Adrenal gland (tissue), 9 donors: ENCODE measurements at regions not wholly inside any gene's neighbourhood (a gene's known extent, or its start where the extent isn't known, plus 50 kb on each side); places are given as distances from the start of the nearest gene placed in this dataset.
A peak's percentile ranks its signal among the peaks of the same experiment; 100 is the strongest.
"Not testable (repeated sequence)": the region's sequence is repeated elsewhere in the genome, so short reads cannot be mapped to it uniquely, and the experiment has no call there.

Experiments used
- DNase-seq, 7 donors: peaks; one replicate each; pipeline ENCODE4 v3.0.0-alpha.2; 2019 to 2020
- H3K27ac ChIP-seq, 5 donors: fragments of 200-600 bp; sonication (generic) in 4 of 5; 1 replicate in 3 of 5; 2 replicates in 2 of 5; pipeline versions ENCODE4 v1.5.1 to v1.8.0; 2016 to 2020; ENCODE audit warnings: mild to moderate bottlenecking in 1 of 5
- H3K27me3 ChIP-seq: fragments of 200-600 bp; 2 replicates; pipeline ENCODE4 v1.8.0; 2021
- H3K36me3 ChIP-seq, 2 donors: fragments of 200-600 bp; replicated peaks in 1 of 2; 1 replicate in 1 of 2; 2 replicates in 1 of 2; pipeline versions ENCODE4 v1.5.1 to v1.8.0; 2018 to 2022
- H3K4me1 ChIP-seq, 2 donors: fragments of 200-600 bp; replicated peaks in 1 of 2; 1 replicate in 1 of 2; 2 replicates in 1 of 2; pipeline versions ENCODE4 v1.5.1 to v1.8.0; 2018 to 2021
- H3K4me3 ChIP-seq, 4 donors: fragments of 200-600 bp; sonication (generic) in 3 of 4; one replicate each; pipeline ENCODE4 v1.5.1; 2016 to 2018
- H3K9me3 ChIP-seq, 3 donors: fragments of 200-600 bp; sonication (generic) in 1 of 3; replicated peaks in 1 of 3; 1 replicate in 2 of 3; 2 replicates in 1 of 3; pipeline versions ENCODE4 v1.5.1 to v1.8.0; 2016 to 2021
- CTCF ChIP-seq, 6 experiments: fragments of 450-650 bp in 4 of 6; fragments of 200-600 bp in 2 of 6; sonication (generic) in 1 of 6; IDR thresholded peaks; 1 replicate in 5 of 6; 2 replicates in 1 of 6; pipeline versions ENCODE4 v1.5.1 to v1.8.0; 2016 to 2021; ENCODE audit warnings: antibody characterized with exemption in 6 of 6, mild to moderate bottlenecking in 2 of 6, moderate library complexity in 1 of 6
- POLR2A ChIP-seq, 2 donors: fragments of 450-650 bp; IDR thresholded peaks; one replicate each; pipeline ENCODE4 v1.6.1; 2017; ENCODE audit warnings: antibody characterized with exemption in 2 of 2, mild to moderate bottlenecking in 2 of 2, moderate library complexity in 1 of 2
- WGBS, 4 donors: extraction: QIAGEN DNeasy Blood & Tissue Kit in 2 of 4; methylation state at CpG; one replicate each; pipeline versions ENCODE4 v1.1.5 to v1.1.7; 2013 to 2017; 5-methylcytosine and 5-hydroxymethylcytosine counted together
- intact Hi-C, 2 donors: fragments of 100-400 bp; cut with DNase I; formaldehyde crosslinking; loops; one replicate each; pipeline versions ENCODE4 v1.14.1 to v1.15.0; 2022 to 2023
- donor health status: healthy with polysubstance abuse.
- donor health status: Bipolar disorder and iron deficiency.
- donor health status: DM: yes; HTN: yes; CAD: no.
- donor health status: DM: no; HTN: no; CAD: no.
- donor health status: DM: no; HTN: no; CAD: no.

GRCh38 chr22:23380911-23381310 is 199.2 kb downstream of the IGLL1 start:
- Histone ChIP-seq H3K4me3 (no peak overlapping the region), H3K27ac (no peak overlapping the region), H3K9me3 (no peaks in the 10 kb centered on the region), H3K4me1 (no peaks in the 10 kb centered on the region), H3K36me3 (no peaks in the 10 kb centered on the region), H3K27me3 (no peaks in the 10 kb centered on the region)
- TF ChIP-seq CTCF (IDR thresholded peaks at IDR 0.05) (no peak), POLR2A (IDR thresholded peaks at IDR 0.05) (no peak)
- intact Hi-C loops = no loop called here
- DNase-seq = no peak
- 95 to 99% (median 97%) methylated on average over 4 of the region's 4 CpGs for WGBS, 4 donors

GRCh38 chr22:23380230-23380573 is 199.9 kb downstream of the IGLL1 start:
- Histone ChIP-seq H3K27me3 (no peaks in the 10 kb centered on the region), H3K4me3 (no peak overlapping the region), H3K36me3 (no peaks in the 10 kb centered on the region), H3K27ac (no peak overlapping the region), H3K4me1 (no peaks in the 10 kb centered on the region), H3K9me3 (no peaks in the 10 kb centered on the region)
- 81 to 86% methylated on average over 5 of the region's 5 CpGs; no CpG with 5 or more reads in 2 of the 4 donors for WGBS, 4 donors
- TF ChIP-seq POLR2A (IDR thresholded peaks at IDR 0.05) = no peak
- TF ChIP-seq CTCF (IDR thresholded peaks at IDR 0.05) = no peak
- no peak for DNase-seq
- intact Hi-C loops = no loop called here

- H3K36me3 ChIP-seq, intact Hi-C loops, H3K27ac ChIP-seq: not testable (repeated sequence)
These were observed 199.4 kb downstream of the BCR start for GRCh38 chr22:23379540-23380229.

GRCh38 chr22:23377767-23378166 is 197.5 kb downstream of the BCR start:
- no peaks in the 10 kb centered on the region for H3K27me3 ChIP-seq
- H3K4me3 ChIP-seq = no peak overlapping the region
- no peak for TF ChIP-seq POLR2A (IDR thresholded peaks at IDR 0.05)
- no peak for TF ChIP-seq CTCF (IDR thresholded peaks at IDR 0.05)
- H3K9me3 ChIP-seq = no peaks in the 10 kb centered on the region
- 73 to 90% (median 84%) methylated on average over 6 of the region's 6 CpGs for WGBS, 4 donors
- H3K36me3 ChIP-seq = no peaks in the 10 kb centered on the region
- no peaks in the 10 kb centered on the region for H3K4me1 ChIP-seq
- DNase-seq = no peak
- no peak overlapping the region for H3K27ac ChIP-seq
- intact Hi-C loops = no loop called here

More at GRCh38 chr22:23379540-23380229, 199.4 kb downstream of the BCR start:
- H3K4me1 ChIP-seq, DNase-seq, H3K27me3 ChIP-seq, H3K4me3 ChIP-seq, H3K9me3 ChIP-seq: not testable (repeated sequence)
- 73 to 93% (median 89%) methylated on average over 3 to 17 of the region's 18 CpGs for WGBS, 4 donors

- Histone ChIP-seq H3K9me3 (no peaks in the 10 kb centered on the region), H3K27ac (no peak overlapping the region), H3K4me1 (no peaks in the 10 kb centered on the region), H3K4me3 (no peak overlapping the region), H3K27me3 (no peaks in the 10 kb centered on the region), H3K36me3 (no peaks in the 10 kb centered on the region)
- intact Hi-C loops = no loop called here
- peak in 1 of 7 donors; percentile 51 for DNase-seq
- TF ChIP-seq CTCF (IDR thresholded peaks at IDR 0.05) (no peak), POLR2A (IDR thresholded peaks at IDR 0.05) (no peak)
- WGBS, 4 donors = 69 to 76% (median 71%) methylated on average over 6 of the region's 6 CpGs
These were observed 195.9 kb downstream of the BCR start for GRCh38 chr22:23376256-23376655.
